ENCODE measurements at regions not wholly inside any gene's neighbourhood (a gene's known extent, or its start where the extent isn't known, plus 50 kb on each side); places are given as distances from the start of the nearest gene placed in this dataset.

DNA sequence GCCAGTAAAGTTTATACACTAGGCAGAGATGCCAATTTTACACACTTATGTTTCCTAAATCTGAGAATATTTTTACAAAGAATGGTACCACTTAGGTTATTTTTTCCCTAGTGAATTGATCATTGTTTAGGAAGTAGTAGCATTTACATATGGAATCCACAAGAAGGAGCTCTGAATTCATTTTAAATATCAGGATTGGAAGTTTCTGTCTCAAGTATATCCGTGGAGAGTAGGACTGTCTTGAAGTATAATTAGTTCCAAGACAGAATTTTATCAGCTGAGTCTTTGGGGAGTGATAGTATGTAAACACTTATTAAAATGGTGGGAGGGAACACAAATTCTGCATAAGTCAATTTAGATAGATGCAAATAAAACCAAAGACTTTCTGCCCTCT, 82.3 kb upstream of the FAM98A start:
- TF ChIP-seq, protein P1, sequence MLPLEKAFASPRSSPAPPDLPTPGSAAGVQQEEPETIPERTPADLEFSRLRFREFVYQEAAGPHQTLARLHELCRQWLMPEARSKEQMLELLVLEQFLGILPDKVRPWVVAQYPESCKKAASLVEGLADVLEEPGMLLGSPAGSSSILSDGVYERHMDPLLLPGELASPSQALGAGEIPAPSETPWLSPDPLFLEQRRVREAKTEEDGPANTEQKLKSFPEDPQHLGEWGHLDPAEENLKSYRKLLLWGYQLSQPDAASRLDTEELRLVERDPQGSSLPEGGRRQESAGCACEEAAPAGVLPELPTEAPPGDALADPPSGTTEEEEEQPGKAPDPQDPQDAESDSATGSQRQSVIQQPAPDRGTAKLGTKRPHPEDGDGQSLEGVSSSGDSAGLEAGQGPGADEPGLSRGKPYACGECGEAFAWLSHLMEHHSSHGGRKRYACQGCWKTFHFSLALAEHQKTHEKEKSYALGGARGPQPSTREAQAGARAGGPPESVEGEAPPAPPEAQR (CRISPR knock-in tag; IDR thresholded peaks at IDR 0.05): no peak
- TF ChIP-seq GABPB1 (CRISPR knock-in tag; IDR thresholded peaks at IDR 0.05): no peak
- no peak for TF ChIP-seq CTCF (IDR thresholded peaks at IDR 0.05)
- TF ChIP-seq, protein P2, sequence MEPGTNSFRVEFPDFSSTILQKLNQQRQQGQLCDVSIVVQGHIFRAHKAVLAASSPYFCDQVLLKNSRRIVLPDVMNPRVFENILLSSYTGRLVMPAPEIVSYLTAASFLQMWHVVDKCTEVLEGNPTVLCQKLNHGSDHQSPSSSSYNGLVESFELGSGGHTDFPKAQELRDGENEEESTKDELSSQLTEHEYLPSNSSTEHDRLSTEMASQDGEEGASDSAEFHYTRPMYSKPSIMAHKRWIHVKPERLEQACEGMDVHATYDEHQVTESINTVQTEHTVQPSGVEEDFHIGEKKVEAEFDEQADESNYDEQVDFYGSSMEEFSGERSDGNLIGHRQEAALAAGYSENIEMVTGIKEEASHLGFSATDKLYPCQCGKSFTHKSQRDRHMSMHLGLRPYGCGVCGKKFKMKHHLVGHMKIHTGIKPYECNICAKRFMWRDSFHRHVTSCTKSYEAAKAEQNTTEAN (CRISPR knock-in tag; IDR thresholded peaks at IDR 0.05): no peak
- no peak for TF ChIP-seq ATF1 (CRISPR knock-in tag; IDR thresholded peaks at IDR 0.05)
- TF ChIP-seq, protein P3, sequence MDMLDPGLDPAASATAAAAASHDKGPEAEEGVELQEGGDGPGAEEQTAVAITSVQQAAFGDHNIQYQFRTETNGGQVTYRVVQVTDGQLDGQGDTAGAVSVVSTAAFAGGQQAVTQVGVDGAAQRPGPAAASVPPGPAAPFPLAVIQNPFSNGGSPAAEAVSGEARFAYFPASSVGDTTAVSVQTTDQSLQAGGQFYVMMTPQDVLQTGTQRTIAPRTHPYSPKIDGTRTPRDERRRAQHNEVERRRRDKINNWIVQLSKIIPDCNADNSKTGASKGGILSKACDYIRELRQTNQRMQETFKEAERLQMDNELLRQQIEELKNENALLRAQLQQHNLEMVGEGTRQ (CRISPR knock-in tag; IDR thresholded peaks at IDR 0.05): no peak
- TF ChIP-seq NR3C1 (CRISPR knock-in tag; conservative IDR thresholded peaks at IDR 0.05; ENCODE audit: low read depth): no peak
- TF ChIP-seq NR2C2 (CRISPR knock-in tag; IDR thresholded peaks at IDR 0.05): no peak
- no peak for TF ChIP-seq HMGXB4 (CRISPR knock-in tag; IDR thresholded peaks at IDR 0.05)
- no peak for TF ChIP-seq ZNF232 (CRISPR knock-in tag; IDR thresholded peaks at IDR 0.05)
- no peak for TF ChIP-seq JAZF1 (CRISPR knock-in tag; IDR thresholded peaks at IDR 0.05)
- TF ChIP-seq E2F4 (CRISPR knock-in tag; IDR thresholded peaks at IDR 0.05; ENCODE audit: borderline replicate concordance, low read depth): no peak
- TF ChIP-seq ESRRA (CRISPR knock-in tag; IDR thresholded peaks at IDR 0.05; ENCODE audit: borderline replicate concordance): no peak

All from WTC11 (cell line).